Panc1 (cell line): ENCODE measurements at regions not wholly inside any gene's neighbourhood (a gene's known extent, or its start where the extent isn't known, plus 50 kb on each side); places are given as distances from the start of the nearest gene placed in this dataset.

Experiments used
- ATAC-seq: fragments of 200-7000 bp; cut with Tn5 transposase; 2 replicates; pipeline ENCODE4 v1.9.1; 2020; ENCODE audit warnings: mild to moderate bottlenecking, moderate library complexity
- BruUV-seq: library from RNA; stranded (reverse); fragments of 400-500 nt; replicated peaks from 2 replicates; lab custom pipeline; 2021; lab: Mats Ljungman, UMichigan
- CTCF ChIA-PET: fragments of 300-600 bp; sonication (Branson Sonifier 250); formaldehyde crosslinking; loops from one replicate; lab custom pipeline; 2022; ENCODE audit warnings: antibody characterized with exemption; lab: Charles Lee
- POLR2A ChIA-PET: fragments of 300-600 bp; sonication (Branson Sonifier 250); formaldehyde crosslinking; loops from one replicate; lab custom pipeline; 2022; ENCODE audit warnings: antibody characterized with exemption; lab: Charles Lee
- DNase-seq: peaks from one replicate; pipeline ENCODE4 v3.0.0-alpha.2; 2010; ENCODE audit warnings: low read depth, low spot score
- H3K27ac ChIP-seq: 2 replicates; pipeline ENCODE4 v1.5.1; 2011; ENCODE audit warnings: mild to moderate bottlenecking, low read length, inconsistent platforms
- H3K27me3 ChIP-seq: fragments of 200-500 bp; sonication (Bioruptor generic); 2 replicates; pipeline ENCODE4 v1.6.0; 2014; ENCODE audit warnings: low read length, inconsistent platforms; ENCODE audit not compliant: control insufficient read depth, insufficient read depth
- H3K36me3 ChIP-seq: fragments of 200-500 bp; sonication (Bioruptor generic); 2 replicates; pipeline ENCODE4 v1.5.1; 2014; ENCODE audit warnings: inconsistent platforms, mild to moderate bottlenecking, low read length, moderate library complexity; ENCODE audit not compliant: control insufficient read depth, insufficient read depth
- H3K4me1 ChIP-seq: 2 replicates; pipeline ENCODE4 v1.5.1; 2011; ENCODE audit warnings: inconsistent platforms, mild to moderate bottlenecking, low read length, moderate library complexity; ENCODE audit not compliant: control insufficient read depth, insufficient read depth
- H3K4me3 ChIP-seq, 2 experiments: 2 replicates each; pipeline ENCODE4 v1.5.1; 2011 to 2012; ENCODE audit warnings: low read depth in 2 of 2, low read length in 2 of 2, mild to moderate bottlenecking in 2 of 2, inconsistent platforms in 1 of 2, moderate library complexity in 1 of 2
- H3K9me3 ChIP-seq: fragments of 200-500 bp; sonication (Bioruptor generic); 2 replicates; pipeline ENCODE4 v1.5.1; 2014; ENCODE audit warnings: low read depth, mild to moderate bottlenecking, inconsistent platforms, low read length, moderate library complexity; ENCODE audit not compliant: control insufficient read depth, insufficient read depth
- POLR2AphosphoS5 ChIP-seq: IDR thresholded peaks from 2 replicates; pipeline ENCODE4 v1.6.1; 2012; ENCODE audit warnings: mild to moderate bottlenecking, low read depth, low read length, moderate library complexity
- SIN3A ChIP-seq: IDR thresholded peaks from 2 replicates; pipeline ENCODE4 v1.6.1; 2012; ENCODE audit warnings: low read depth, mild to moderate bottlenecking, low read length, moderate library complexity, borderline replicate concordance; ENCODE audit not compliant: insufficient read depth
- TCF7L2 ChIP-seq: IDR thresholded peaks from 2 replicates; pipeline ENCODE4 v1.6.1; 2011; ENCODE audit warnings: mild to moderate bottlenecking, low read depth, low read length, inconsistent platforms
- in situ Hi-C: cut with HindIII; loops from 2 replicates; pipeline ENCODE4 v1.10.0; 2016; ENCODE audit warnings: low sequenced_read_pairs, low pct_unique_long_range_greater_than_20kb
- intact Hi-C: fragments of 100-400 bp; cut with micrococcal nuclease; formaldehyde crosslinking; loops from one replicate; pipeline ENCODE4 v1.10.0; 2022; ENCODE audit not compliant: unreplicated experiment
- TF ChIP-seq, protein P1 (sequence below), 2 experiments: IDR thresholded peaks; 2 replicates each; pipeline ENCODE4 v1.6.1; 2011 to 2012; ENCODE audit warnings: low read depth in 2 of 2, control low read depth in 1 of 2, low read length in 1 of 2, mild to moderate bottlenecking in 1 of 2, moderate library complexity in 1 of 2; ENCODE audit not compliant: insufficient read depth in 1 of 2
- TF ChIP-seq, protein P2 (sequence below): fragments of 450-650 bp; IDR thresholded peaks from 2 replicates; pipeline ENCODE4 v1.5.1; 2017; ENCODE audit warnings: mild to moderate bottlenecking

DNA sequence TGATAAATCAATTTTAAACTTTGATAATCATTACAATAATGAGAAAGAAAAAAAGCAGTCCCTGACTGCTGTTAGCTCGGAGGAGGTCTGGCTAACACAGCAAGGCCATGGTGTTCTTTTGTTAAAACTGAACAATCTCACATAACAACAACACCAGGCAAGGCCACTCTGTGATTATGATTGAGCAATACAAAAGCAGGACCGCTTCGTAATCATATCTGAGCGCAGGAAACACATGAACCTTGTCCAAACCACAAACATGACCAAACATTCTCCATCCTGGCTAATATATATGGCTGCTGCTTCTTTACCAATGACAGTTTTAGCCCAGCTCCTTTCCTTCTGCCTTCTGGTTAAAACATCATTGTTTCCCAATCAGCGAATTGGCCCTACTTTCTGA lies 76.8 kb upstream of the DDX53 start:
- TF ChIP-seq, protein P1, sequence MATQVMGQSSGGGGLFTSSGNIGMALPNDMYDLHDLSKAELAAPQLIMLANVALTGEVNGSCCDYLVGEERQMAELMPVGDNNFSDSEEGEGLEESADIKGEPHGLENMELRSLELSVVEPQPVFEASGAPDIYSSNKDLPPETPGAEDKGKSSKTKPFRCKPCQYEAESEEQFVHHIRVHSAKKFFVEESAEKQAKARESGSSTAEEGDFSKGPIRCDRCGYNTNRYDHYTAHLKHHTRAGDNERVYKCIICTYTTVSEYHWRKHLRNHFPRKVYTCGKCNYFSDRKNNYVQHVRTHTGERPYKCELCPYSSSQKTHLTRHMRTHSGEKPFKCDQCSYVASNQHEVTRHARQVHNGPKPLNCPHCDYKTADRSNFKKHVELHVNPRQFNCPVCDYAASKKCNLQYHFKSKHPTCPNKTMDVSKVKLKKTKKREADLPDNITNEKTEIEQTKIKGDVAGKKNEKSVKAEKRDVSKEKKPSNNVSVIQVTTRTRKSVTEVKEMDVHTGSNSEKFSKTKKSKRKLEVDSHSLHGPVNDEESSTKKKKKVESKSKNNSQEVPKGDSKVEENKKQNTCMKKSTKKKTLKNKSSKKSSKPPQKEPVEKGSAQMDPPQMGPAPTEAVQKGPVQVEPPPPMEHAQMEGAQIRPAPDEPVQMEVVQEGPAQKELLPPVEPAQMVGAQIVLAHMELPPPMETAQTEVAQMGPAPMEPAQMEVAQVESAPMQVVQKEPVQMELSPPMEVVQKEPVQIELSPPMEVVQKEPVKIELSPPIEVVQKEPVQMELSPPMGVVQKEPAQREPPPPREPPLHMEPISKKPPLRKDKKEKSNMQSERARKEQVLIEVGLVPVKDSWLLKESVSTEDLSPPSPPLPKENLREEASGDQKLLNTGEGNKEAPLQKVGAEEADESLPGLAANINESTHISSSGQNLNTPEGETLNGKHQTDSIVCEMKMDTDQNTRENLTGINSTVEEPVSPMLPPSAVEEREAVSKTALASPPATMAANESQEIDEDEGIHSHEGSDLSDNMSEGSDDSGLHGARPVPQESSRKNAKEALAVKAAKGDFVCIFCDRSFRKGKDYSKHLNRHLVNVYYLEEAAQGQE (IDR thresholded peaks at IDR 0.05; ENCODE audit: insufficient read depth in 1 of 2, low read depth in 2 of 2, low read length in 1 of 2), result no peak
- TF ChIP-seq, protein P2, sequence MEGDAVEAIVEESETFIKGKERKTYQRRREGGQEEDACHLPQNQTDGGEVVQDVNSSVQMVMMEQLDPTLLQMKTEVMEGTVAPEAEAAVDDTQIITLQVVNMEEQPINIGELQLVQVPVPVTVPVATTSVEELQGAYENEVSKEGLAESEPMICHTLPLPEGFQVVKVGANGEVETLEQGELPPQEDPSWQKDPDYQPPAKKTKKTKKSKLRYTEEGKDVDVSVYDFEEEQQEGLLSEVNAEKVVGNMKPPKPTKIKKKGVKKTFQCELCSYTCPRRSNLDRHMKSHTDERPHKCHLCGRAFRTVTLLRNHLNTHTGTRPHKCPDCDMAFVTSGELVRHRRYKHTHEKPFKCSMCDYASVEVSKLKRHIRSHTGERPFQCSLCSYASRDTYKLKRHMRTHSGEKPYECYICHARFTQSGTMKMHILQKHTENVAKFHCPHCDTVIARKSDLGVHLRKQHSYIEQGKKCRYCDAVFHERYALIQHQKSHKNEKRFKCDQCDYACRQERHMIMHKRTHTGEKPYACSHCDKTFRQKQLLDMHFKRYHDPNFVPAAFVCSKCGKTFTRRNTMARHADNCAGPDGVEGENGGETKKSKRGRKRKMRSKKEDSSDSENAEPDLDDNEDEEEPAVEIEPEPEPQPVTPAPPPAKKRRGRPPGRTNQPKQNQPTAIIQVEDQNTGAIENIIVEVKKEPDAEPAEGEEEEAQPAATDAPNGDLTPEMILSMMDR, result no peak
- TF ChIP-seq SIN3A (no peak), TCF7L2 (no peak), POLR2AphosphoS5 (no peak)
- H3K4me3 ChIP-seq, result no peak overlapping the region
- no peak overlapping the region for H3K27ac ChIP-seq
- DNase-seq, result no peak
- no peaks in the 10 kb centered on the region for H3K27me3 ChIP-seq
- H3K4me1 ChIP-seq, result no peaks in the 10 kb centered on the region
- ChIA-PET CTCF (no interaction called here), POLR2A (no interaction called here)
- in situ Hi-C loops, result no loop called here
- no peak for ATAC-seq
- no peaks in the 10 kb centered on the region for H3K9me3 ChIP-seq
- no TSS peak for BruUV-seq
- intact Hi-C loops, result no loop called here
- no peaks in the 10 kb centered on the region for H3K36me3 ChIP-seq

DNA sequence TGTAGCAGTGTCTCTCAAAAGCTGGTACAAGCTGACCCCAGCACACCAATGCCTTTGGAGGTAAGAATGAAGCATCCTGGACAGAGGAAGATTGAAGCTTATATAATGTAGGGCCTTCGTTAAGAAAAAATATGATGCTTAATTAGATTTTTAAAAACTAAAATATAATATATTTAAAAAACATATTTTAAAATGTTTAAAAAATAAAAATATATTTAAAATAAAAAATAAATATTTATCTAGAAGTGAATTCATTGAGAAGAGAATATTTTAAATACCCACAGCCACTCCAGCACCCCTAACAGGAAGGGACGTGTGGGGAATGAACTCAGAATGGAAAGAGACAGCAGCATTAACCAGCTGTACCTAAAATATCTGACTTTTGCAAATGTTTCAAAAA lies 65.1 kb upstream of the DDX53 start:
- H3K27ac ChIP-seq, result no peak overlapping the region
- no peaks in the 10 kb centered on the region for H3K27me3 ChIP-seq
- H3K9me3 ChIP-seq, result no peaks in the 10 kb centered on the region
- no peaks in the 10 kb centered on the region for H3K36me3 ChIP-seq
- DNase-seq (no peak), ATAC-seq (no peak)
- CTCF ChIA-PET, result no interaction called here
- TF ChIP-seq POLR2AphosphoS5, result no peak
- no peak for TF ChIP-seq SIN3A
- TF ChIP-seq, protein P2, result no peak
- TF ChIP-seq, protein P1 (IDR thresholded peaks at IDR 0.05; ENCODE audit: insufficient read depth in 1 of 2, low read depth in 2 of 2, low read length in 1 of 2), result no peak
- no peak for TF ChIP-seq TCF7L2
- intact Hi-C loops, result no loop called here
- H3K4me3 ChIP-seq, result no peak overlapping the region
- POLR2A ChIA-PET, result no interaction called here
- no TSS peak for BruUV-seq
- in situ Hi-C loops, result no loop called here
- no peaks in the 10 kb centered on the region for H3K4me1 ChIP-seq
